GM19328 (cell line): ENCODE measurements at regions not wholly inside any gene's neighbourhood (a gene's known extent, or its start where the extent isn't known, plus 50 kb on each side); places are given as distances from the start of the nearest gene placed in this dataset.

Source experiments
- ATAC-seq: cut with Tn5 transposase; IDR thresholded peaks from one replicate; pipeline ENCODE4 v1.9.1; 2021; ENCODE audit warnings: mild to moderate bottlenecking, moderate library complexity; ENCODE audit not compliant: unreplicated experiment

GRCh38 chr2:118301248-118301647 lies 213.0 kb downstream of the INSIG2 start:
- ATAC-seq: no peak

GRCh38 chr2:118300832-118301231 lies 212.6 kb downstream of the INSIG2 start:
- no peak for ATAC-seq

- no peak for ATAC-seq
These were observed 208.4 kb downstream of the INSIG2 start for GRCh38 chr2:118296663-118297062.

- ATAC-seq: no peak
These were observed 207.5 kb downstream of the INSIG2 start for GRCh38 chr2:118295592-118296390.

GRCh38 chr2:118294063-118294462 lies 205.8 kb downstream of the INSIG2 start:
- no peak for ATAC-seq

- no peak for ATAC-seq
These were observed 204.7 kb downstream of the INSIG2 start for GRCh38 chr2:118292991-118293390.

DNA sequence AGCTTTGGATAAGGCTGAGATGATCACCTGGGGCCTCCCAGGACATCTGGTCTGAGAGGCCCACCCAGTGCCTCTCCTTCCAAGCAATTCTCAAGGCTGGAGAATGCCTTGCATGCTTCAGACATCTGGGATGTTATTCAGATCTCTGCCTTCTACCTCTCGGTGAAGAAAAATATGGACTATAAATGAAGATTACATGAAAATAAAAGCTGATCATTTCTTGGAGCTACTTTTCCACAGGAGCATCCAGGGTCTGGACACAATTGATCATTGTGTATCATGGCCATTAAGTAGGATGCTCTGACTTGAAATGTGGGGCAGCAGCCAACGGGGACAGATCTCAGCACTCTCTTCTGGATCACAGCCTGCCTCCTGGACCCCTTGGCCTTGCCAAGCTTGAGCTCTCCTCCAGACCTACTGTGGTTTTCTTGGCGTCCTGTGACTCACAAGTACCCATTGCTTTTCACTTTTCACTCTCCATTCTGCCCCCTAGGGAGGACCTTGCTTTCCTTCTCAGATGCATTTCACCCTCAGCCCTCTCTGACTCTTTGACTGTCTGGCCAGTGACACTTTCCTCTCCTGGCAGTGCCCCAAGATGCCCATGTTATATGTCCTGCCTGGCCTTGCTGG lies 203.1 kb downstream of the INSIG2 start:
- ATAC-seq: no peak

GRCh38 chr2:118290411-118291250 lies 202.4 kb downstream of the INSIG2 start:
- ATAC-seq: no peak

DNA sequence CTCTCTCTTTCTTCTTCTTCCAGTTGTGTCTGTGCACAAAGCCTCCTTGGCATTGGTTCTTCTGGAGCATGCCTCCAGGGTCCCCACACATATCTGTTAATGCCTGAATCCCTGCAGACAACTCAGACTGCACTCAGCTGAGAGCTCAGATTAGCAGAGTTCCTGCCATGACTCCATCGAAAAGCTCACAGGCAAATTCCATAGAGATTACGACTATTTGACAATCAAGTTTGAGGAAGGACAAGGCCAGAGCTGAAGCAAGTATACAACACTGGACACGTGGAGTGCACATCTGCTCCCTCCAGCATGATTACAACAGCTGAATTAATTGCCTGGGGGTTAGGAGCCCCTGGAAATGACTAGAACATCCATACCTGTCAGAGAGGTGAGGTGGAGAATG lies 190.7 kb downstream of the INSIG2 start:
- ATAC-seq: no peak

GRCh38 chr2:118278046-118278445 lies 189.8 kb downstream of the INSIG2 start:
- no peak for ATAC-seq

DNA sequence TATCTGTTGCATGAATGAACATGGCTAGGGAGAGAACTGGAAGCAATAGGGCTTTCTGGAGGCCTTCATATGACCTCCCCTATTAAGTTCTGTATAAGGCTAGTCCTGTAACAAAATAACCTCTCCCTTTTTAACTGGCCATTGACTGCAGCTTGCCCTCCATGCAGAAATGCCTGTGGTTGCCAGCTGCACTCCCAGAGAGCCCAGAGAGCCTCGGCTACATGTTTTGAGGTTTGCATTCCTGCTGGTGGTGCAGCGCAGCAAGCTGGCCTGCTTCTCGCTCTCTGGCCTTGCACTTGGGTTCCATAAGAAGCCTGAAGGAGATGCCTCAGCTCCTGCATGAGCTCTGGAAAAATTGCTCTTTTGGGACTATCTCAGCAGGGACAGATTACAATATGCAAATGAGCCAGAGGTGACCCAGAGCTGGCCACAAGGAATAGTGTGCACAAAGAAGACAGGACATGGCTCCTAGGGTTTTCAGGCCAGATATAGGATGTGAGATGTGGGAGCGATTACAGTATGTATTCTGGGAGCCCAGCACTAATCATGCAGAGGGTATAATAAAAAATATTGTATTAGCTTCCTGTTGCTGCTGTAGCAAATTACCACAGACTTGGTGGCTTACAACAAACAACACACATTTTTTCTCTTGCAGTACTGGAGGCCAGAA lies 186.7 kb downstream of the INSIG2 start:
- no peak for ATAC-seq

DNA sequence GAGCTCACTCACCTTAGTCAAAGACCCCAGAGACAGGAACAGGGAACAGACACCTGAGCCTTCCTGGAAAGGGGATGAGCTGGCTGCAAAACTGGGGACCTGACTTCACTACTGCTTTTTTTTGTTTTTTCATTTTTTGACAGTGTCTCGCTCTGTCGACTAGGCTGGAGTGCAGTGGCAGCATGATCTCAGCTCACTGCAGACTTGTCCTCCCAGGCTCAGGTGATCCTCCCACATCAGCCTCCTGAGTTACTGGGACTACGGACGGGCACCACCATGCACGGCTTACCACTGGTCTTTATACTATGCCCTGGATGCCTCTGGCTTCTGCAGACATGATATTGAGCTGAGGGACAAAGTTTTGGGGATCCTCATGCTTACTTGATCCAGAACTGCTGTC lies 184.1 kb downstream of the INSIG2 start:
- ATAC-seq: no peak

GRCh38 chr2:118269408-118270051 lies 181.3 kb downstream of the INSIG2 start:
- no peak for ATAC-seq

DNA sequence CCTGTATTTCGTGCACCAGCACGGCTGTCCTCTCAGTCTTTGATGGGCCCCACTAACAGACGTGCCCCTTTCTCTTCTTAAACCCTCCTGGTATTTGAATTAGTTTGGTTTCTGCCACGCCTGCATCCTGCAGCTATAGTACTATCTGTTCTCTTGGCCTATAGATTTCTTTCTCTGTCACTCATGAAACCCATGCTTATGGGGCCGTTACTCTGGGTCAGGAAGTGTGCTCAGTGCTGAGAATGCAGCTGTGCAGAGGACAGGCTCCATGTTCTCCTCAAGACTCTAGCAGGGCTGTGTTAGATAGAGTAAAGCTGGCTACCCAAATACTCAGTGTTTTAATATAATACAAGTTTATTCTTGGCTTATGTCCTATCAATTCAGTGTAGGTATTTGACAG lies 180.0 kb downstream of the INSIG2 start:
- ATAC-seq: no peak

DNA sequence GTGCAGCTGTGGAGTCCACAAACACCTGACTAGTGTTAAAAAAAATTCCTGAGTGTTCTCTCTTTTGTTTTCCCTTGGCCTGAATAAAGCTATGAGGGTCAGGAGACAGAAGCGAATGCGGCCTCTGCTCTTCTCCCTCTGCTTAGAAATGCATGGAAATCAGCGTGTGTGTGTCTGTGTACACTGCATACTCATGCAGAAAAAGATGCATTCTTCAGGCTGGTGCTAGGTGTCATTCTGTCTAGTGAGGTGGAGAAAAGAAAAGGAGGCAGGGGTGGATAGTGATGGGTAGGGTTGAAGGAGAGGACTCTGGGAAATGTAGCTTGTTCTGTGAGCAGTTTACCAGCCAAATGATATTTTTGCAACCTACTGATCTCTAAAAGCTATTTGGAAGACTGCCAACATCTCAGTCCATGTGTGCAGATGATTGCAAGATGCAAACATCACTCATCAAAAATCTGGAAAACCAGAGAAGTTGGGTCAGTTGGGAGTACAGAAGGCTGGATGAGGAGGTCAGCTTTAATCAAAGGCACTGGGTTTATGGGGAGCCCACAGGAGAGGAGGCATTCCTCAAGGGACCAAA lies 177.7 kb downstream of the INSIG2 start:
- ATAC-seq: no peak

- no peak for ATAC-seq
These were observed 176.1 kb downstream of the INSIG2 start for GRCh38 chr2:118264232-118264990.

- ATAC-seq: no peak
These were observed 169.4 kb downstream of the INSIG2 start for GRCh38 chr2:118257696-118258095.

- ATAC-seq: no peak
These were observed 167.6 kb downstream of the INSIG2 start for GRCh38 chr2:118255771-118256372.

GRCh38 chr2:118255301-118255700 lies 167.0 kb downstream of the INSIG2 start:
- ATAC-seq: no peak
